ENCODE measurements at regions not wholly inside any gene's neighbourhood (a gene's known extent, or its start where the extent isn't known, plus 50 kb on each side); places are given as distances from the start of the nearest gene placed in this dataset.

DNA sequence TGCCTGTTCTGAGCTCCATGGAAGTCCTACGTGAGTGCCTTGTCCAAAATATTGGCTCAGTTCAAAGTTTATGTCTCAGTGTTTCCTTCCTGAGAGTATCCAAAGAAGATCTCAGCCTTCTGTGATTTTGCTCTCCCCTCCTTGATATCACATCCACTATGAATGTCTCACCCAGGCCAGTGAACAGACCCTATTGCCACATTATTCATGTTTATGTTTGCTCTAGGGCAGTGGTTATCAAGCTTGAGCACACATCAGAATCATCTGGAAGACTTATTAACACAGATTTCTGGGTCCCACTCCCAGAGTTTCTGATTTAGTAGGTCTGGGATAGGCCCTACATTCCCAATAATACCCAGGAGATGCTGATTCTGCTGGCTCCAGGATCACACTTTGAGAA lies 145.0 kb upstream of the FGGY start:
- no peak overlapping the region for H3K27ac ChIP-seq (ENCODE audit: low read depth, low read length)
- WGBS, 3 donors: 49 to 74% (median 56%) methylated on average over 1 of the region's 1 CpG

DNA sequence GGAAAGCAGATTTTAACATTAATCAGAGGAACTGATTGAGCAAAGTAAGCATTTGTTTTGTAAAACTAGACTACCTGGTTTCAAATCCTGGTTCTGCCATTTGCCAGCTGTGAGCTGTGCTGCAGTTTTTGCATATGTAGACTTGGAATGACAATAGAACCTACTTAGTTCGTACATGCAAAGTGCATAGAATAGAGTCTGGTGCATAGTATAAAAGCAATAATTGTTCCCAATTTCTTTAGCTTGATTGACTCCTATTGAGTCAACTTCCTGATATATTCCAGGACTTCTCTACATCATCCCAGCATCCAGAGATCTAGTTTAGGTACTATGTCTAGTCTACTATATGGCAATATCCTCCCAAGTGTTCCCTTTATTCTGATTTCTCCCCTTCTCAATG lies 144.4 kb upstream of the FGGY start:
- 89 to 100% (median 97%) methylated on average over 1 of the region's 1 CpG for WGBS, 3 donors
- no peak overlapping the region for H3K27ac ChIP-seq (ENCODE audit: low read depth, low read length)

DNA sequence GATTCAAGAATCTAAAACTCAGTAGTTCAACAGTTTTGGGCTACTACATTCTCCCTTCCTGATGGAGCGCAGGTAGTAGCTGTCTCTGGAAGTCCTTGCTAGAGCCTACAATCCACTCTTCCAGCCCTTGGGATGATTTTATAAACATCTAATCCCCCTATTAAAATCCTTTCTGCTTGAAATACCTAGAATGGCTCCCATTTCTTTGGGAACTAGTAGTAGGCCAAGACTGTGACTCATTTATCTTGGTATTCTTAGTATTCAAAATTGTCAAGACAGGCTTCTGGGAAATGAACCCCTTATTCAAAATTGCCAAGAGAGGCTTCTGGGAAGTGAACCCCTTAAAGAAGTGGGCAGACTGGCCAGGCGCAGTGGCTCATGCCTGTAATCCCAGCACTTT lies 142.5 kb upstream of the FGGY start:
- WGBS, 3 donors: 96 to 100% (median 98%) methylated on average over 2 of the region's 2 CpGs
- H3K27ac ChIP-seq (ENCODE audit: low read depth, low read length): no peak overlapping the region

DNA sequence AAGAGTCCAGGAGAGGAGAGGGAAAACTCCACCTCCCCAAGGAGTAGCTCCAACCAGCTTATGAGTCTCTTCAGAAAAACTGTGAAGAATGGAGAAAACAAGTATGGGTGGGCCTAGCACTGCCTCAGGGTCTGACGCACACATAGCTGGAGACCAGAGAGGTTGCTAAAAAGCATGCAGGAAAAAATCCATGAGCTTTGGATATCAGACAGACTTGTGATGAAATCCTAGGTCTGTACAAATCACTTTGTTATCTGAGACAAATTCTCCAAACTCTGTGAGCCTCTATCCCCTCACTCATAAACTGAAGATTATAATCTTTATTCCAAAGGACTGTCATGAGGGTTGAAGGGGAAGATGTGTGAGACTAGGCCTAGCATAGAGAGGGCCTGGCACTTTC lies 141.5 kb upstream of the FGGY start:
- 96 to 100% (median 100%) methylated on average over 1 of the region's 1 CpG for WGBS, 3 donors
- no peak overlapping the region for H3K27ac ChIP-seq (ENCODE audit: low read depth, low read length)

DNA sequence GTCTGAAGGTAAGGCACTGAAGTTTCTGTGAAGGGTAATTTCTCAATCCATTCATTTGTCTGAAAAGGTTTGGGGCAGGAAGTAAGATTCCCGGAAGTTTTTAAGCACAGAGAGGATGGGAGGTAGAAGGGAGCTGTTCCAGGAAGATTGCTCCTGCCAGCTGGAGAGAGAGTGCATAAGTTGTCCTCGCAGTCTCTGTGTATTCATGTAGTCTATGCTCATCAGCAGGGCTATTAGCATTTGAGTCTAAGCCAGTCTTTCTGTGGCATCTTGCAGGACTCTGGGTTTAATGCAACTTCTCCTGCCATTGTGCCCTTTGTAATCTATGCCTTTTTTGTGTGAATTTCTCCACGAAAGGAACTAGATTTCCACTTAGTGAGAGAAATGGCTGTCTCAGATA lies 140.8 kb upstream of the FGGY start:
- H3K27ac ChIP-seq (ENCODE audit: low read depth, low read length): no peak overlapping the region

DNA sequence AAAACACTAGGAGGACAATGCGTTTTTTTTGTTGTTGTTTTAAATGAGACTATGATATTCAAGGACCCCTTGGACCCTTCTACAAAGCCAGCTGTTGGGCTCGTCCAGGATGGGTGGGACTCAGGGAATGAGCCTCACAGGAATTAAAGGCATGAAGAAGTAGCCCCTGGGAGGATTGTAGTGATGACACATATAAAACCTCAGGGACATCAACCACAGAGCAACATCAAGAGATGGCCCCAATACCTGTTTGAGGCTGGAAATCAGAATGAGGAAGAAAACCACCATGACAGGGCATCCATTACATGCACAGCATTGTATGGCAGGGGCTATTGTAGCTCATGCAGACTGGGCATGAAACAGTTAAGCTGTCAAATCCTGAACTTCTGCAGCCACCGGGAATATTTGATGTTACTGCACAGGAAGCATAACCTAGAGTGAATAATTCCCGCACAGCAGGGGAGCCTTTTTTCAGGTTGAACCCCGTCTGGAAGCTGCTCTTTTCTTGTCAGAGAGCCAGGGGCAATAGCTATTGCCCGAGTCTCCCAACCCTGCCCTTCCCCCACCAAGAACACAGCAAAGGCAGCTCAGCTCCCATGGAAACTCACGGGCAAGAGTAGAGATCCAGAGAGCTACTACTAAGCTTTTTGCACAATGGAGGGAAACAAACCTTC lies 140.2 kb upstream of the FGGY start:
- 28 to 43% (median 33%) methylated on average over 7 of the region's 7 CpGs for WGBS, 3 donors
- H3K27ac ChIP-seq (ENCODE audit: low read depth, low read length): no peak overlapping the region

More for the DNA sequence above, 140.8 kb upstream of the FGGY start:
- WGBS, 3 donors: 14 to 39% (median 24%) methylated on average over 3 of the region's 3 CpGs

DNA sequence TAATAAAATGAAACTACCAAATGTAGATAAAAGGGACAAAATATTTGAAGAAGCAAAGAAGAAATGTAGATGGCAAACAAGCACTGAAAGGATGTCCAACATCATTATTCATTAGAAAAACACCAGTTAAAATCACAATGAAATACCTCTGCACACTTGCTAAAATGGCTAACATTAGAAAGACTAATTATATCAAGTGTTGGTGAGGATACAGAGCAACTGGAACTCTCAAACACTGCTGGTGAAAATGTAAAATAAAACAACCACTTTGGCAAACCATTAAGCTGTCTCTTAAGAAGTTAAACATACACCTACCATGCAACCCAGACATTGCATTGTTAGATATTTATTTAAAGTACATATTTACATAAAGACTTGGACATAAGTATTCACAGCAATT lies 138.6 kb upstream of the FGGY start:
- no peak overlapping the region for H3K27ac ChIP-seq (ENCODE audit: low read depth, low read length)

DNA sequence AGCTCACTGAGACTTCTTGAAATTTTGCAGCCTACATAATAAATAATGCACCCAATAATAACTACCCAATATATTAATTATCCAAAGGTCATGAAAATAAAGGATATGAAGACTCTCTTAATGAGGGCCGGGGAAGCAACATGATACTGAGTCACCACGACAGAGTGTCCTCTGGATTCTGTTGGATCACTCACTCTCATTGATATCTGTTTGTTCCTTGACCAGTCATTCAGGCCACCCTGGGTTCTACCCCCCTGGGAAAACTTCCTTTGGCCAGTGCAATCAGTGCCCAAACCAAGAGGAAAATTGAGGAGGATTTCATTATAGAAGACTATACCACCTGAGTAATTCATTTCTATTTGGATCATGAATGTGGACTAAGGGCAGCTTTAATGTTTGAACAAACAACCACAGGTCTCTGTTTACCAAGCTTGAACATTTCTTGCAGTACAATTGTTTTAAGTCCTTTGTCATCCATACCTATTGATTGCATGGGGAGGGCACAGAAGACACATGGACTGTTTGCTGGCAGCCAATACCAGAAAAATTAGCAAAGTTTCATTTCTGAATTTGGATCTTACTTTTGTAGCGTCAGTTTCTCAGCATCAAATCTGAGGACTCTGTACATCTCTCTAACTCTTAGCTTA lies 137.2 kb upstream of the FGGY start:
- WGBS, 3 donors: 45 to 64% (median 59%) methylated on average over 3 of the region's 3 CpGs
- H3K27ac ChIP-seq (ENCODE audit: low read depth, low read length): no peak overlapping the region

DNA sequence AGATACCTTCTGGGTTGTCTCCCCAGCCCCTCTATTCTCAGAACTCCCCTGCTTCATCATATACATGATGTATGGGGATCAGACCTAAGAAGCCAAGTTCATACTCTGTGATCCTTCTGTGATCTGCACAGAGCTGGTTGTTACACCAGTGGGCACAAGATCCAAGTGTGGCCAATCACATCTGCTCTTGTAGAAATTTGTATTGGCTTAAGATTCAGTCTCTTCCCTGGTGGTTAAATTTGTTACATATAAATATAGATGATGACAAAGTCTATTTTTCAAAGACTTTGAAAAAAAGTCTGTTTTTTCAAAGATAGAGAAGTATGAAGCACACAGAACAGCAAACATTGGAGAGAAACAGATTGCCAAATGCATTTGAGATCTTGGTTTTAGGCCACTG lies 135.8 kb upstream of the FGGY start:
- no peak overlapping the region for H3K27ac ChIP-seq (ENCODE audit: low read depth, low read length)

DNA sequence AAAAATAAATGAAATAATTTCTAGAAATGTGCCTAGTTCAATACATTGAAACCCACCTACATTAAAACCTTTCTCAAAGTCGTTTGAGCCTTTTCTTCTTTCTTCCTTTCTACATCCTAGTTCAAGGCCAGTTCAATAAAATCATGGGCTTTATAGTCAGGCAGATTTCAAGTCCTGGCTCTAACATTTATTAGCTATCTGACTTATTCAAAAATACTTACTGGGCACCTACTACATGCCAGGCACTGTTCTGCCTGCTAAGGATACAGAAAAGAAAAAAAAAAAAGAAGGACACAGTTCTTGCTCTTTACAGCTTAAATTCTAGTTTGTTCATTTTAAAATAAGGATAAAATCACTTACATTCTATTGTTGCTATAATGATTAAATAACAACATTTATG lies 134.2 kb upstream of the FGGY start:
- no peak overlapping the region for H3K27ac ChIP-seq (ENCODE audit: low read depth, low read length)
- WGBS, 3 donors: 43 to 65% (median 59%) methylated on average over 1 of the region's 1 CpG

DNA sequence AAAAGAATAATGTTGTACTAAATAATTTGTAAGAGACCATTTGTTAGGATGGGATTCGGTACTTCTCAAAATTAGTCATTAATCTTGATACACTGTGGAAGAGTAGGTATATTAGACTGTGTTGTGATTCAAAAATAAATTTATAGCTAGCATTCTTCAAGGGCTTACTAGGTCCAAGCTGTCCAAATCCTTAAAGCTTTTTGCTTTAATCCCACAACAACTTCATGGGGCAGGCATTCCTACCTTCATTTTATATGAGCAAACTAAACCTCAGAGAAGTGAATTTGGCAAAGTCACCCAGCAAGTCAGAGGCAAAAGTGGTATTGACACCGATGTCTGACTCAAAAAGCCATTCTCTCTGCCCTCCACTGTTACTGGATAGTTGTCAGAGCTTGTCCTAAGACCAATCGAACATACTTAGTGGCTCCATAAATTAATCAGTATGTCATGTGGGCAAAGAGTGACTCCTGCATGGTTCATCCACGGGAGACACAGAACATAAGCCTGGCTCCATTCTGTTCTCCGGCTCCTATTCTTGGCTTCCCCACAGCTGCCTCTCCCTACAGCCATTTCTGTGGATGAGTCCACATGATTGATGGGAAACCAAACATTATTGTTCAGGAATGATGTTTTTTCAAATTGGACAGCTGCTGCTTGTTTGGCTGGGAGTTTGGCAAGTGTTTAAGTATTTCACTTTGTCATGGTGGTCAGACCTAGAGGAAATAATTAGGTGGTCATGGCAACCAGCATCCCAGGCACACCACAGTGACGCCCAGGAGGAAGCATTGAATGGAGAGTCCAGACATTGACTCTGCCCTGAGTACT lies 133.4 kb upstream of the FGGY start:
- WGBS, 3 donors: 54 to 64% (median 56%) methylated on average over 6 of the region's 6 CpGs
- no peak overlapping the region for H3K27ac ChIP-seq (ENCODE audit: low read depth, low read length)

DNA sequence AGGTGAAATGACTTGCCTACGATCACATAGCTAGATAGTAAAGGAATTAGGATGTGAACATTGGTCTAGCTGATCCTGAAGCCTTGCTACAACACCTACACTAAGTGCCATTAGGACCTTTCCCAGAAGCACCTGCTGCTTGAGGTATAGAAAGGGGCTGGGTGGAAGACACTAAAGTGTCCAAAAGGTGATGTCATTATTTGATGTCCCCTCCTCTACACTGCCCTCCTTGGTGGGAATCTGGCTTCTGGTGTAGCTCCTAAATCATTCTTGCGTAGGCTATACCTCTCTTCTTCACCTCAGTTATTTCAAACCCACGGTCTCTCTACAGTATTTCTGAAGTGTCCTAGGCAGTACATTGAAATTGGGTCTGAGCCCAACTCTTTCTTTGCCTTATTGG lies 132.5 kb upstream of the FGGY start:
- H3K27ac ChIP-seq (ENCODE audit: low read depth, low read length): no peak overlapping the region
- 42 to 63% (median 62%) methylated on average over 3 of the region's 3 CpGs for WGBS, 3 donors

DNA sequence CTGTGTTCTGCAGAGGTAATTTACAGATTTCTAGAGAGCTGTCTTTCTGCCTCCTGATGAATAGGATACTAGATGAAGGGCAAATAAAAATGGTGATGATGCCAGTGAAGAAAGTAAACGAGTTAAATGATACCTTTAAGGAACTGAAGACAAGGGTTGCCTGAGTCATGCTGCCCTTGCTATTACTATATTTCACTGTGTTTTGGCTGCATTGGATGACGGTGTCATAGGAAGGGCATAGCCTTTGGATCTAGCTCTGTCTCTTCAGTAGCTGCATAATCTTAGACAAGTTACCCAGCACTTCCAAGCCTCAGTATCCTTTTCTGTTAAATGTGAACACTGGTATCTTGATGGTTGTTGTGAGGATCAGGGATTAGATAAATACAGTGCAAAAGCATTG lies 131.5 kb upstream of the FGGY start:
- 27 to 35% (median 35%) methylated on average over 2 of the region's 2 CpGs for WGBS, 3 donors
- H3K27ac ChIP-seq (ENCODE audit: low read depth, low read length): no peak overlapping the region

DNA sequence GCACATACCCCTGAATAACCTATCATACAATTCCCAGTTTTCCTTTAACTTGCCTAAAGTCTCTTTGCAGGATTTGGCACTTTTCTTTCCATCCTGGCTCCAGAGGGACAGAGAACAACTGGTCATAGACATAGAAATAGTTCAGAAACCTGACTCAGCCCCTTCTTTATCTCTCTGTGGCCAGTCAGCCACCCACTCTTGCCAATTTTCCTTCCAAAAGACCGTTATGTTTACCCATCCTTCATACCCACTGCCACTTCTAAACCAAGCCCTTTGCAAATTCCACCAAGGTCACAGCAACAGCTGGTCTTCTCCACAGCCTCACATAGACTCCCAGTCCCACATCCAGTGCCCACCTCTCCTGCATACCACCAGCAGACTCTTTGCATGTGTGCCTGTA lies 127.2 kb upstream of the FGGY start:
- 13 to 53% (median 31%) methylated on average over 1 of the region's 1 CpG for WGBS, 3 donors
- H3K27ac ChIP-seq (ENCODE audit: low read depth, low read length): no peak overlapping the region

DNA sequence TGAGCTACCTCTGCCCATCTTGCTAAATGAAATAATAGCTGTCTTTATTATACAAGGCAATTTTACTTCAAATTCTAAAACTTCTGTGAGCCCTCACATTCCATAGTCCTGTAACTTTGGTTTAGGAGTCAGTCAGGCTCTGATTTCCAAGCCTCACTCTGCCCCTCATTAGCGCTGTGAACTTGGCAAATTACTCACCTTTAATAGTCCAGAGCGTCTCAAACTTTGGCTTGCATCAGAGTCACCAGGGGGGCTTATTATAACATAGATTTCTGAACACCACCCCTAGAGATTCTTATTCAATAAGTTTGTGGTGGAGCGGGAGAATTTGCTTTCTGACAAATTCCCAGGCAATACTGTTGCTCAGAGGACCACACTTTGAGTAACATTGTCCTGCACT lies 126.2 kb upstream of the FGGY start:
- 82 to 92% (median 91%) methylated on average over 3 of the region's 3 CpGs for WGBS, 3 donors
- H3K27ac ChIP-seq (ENCODE audit: low read depth, low read length): no peak overlapping the region

DNA sequence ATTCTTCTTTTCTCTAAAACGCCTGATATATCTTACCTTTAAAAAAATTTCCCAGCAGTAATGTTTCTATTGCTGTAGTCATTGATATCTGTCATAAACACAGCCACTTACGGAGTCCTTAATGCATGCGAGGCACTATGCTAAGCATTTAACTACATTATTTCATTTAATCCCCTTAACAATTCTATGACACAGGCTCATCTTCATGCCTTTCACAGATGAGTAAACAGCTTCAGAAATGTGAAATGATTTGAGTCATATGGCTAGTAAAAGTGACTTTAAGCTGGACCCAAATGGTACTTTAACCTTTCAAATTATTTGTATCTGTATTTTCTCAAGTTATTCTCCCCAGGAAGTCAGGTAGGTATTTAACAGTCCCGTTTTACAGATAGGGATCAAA lies 125.1 kb upstream of the FGGY start:
- 72 to 91% (median 88%) methylated on average over 4 of the region's 4 CpGs for WGBS, 3 donors
- no peak overlapping the region for H3K27ac ChIP-seq (ENCODE audit: low read depth, low read length)

DNA sequence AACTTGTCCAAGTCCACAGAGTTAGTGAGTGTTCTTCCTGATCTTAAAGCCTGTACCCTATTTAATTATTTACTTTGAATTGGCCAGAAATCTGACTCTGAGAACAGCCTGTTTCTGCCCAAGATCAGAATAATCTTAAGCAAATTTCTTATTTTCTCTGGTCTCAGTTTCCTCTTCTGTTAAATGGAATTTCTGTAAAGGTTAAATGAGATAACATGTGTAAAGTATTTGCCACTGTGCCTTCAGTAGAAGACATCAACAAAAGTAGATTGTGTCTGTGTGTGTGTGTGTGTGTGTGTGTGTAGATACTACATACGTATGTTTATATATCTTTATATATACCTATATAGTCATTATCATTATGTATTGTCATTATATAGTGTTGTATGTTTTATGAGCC lies 124.2 kb upstream of the FGGY start:
- no peak overlapping the region for H3K27ac ChIP-seq (ENCODE audit: low read depth, low read length)
- 83 to 91% (median 90%) methylated on average over 1 of the region's 1 CpG for WGBS, 3 donors

DNA sequence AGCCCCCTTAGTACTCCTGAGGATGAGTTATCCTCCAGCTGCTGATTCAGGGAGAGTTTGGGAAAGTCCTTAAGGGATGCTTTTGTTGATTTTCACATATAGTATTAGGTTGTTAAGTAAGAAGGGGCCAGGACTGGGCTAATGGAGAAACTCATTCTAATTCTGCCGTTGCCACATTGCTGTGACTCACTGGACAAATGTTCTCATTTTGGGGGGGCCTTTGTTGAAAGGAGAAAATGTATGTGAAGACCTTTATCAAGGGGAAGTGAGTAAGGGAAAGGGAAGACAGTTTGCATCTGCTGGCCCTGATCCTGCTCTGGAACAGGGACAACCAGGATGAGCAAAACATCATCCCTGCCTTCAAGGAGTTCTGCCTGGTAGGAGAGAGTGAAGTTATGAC lies 123.2 kb upstream of the FGGY start:
- 36 to 87% (median 52%) methylated on average over 1 of the region's 1 CpG for WGBS, 3 donors
- H3K27ac ChIP-seq (ENCODE audit: low read depth, low read length): no peak overlapping the region

DNA sequence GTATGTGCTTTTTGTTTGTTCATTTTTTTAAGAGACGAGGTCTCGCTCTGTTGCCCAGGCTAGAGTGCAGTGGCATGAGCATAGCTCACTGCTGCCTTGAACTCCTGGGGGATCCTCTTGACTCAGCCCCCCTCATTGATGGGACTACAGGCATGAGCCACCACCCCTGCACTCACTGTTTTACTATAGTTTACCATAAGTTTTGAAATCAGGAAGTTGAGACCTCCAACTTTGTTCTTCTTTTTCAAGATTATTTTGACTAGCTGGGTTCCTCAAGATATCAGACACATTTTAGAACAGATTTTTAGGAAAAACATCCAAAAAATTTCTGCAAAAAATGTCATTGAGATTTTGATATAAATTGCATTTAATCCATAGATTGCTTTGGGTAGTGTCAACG lies 120.4 kb upstream of the FGGY start:
- 93 to 96% (median 96%) methylated on average over 3 of the region's 3 CpGs for WGBS, 3 donors
- H3K27ac ChIP-seq (ENCODE audit: low read depth, low read length): no peak overlapping the region

DNA sequence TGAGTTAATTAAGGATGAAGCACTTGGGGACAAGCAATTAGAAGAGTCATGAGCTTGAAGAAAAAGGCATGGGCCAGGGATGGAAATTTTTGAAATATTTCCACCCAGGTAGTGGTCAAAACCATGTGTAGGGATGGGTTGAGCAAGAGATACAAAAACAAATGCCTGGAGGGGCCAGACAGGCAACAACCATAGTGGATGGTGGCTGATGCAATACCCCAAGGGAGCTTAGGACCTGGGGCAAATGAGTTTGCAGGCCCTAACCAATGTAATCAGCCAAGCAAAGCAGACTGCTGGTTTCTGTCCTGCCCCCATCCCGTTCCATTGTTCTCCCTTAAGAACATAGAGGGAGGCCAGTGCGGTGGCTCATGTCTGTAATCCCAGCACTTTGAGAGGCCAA lies 119.1 kb upstream of the FGGY start:
- no peak overlapping the region for H3K27ac ChIP-seq (ENCODE audit: low read depth, low read length)
- WGBS, 3 donors: 88 to 97% (median 96%) methylated on average over 2 of the region's 2 CpGs

Measured in adipose tissue (tissue), 3 donors.